Upper lobe of left lung (tissue), 6 donors: ENCODE measurements at regions not wholly inside any gene's neighbourhood (a gene's known extent, or its start where the extent isn't known, plus 50 kb on each side); places are given as distances from the start of the nearest gene placed in this dataset.
A peak's percentile ranks its signal among the peaks of the same experiment; 100 is the strongest.

Source experiments
- ATAC-seq, 2 donors: fragments of 200-7000 bp; cut with Tn5 transposase; one replicate each; pipeline ENCODE4 v1.9.1; 2022; ENCODE audit warnings: mild to moderate bottlenecking in 2 of 2, moderate library complexity in 2 of 2; ENCODE audit not compliant: low FRiP score in 2 of 2
- DNase-seq, 2 donors: peaks; one replicate each; pipeline ENCODE4 v3.0.0-alpha.2; 2019 to 2020
- H3K27ac ChIP-seq, 4 donors: fragments of 200-600 bp; sonication (generic); one replicate each; pipeline ENCODE4 v1.5.1; 2016 to 2019
- H3K27me3 ChIP-seq, 4 donors: fragments of 200-600 bp; sonication (generic); one replicate each; pipeline ENCODE4 v1.5.1; 2017 to 2019
- H3K36me3 ChIP-seq, 4 donors: fragments of 200-600 bp; sonication (generic); one replicate each; pipeline ENCODE4 v1.5.1; 2016 to 2019
- H3K4me1 ChIP-seq, 4 donors: fragments of 200-600 bp; sonication (generic); one replicate each; pipeline ENCODE4 v1.5.1; 2018 to 2019
- H3K4me3 ChIP-seq, 4 donors: fragments of 200-600 bp; sonication (generic); one replicate each; pipeline ENCODE4 v1.5.1; 2017 to 2019; ENCODE audit warnings: mild to moderate bottlenecking in 2 of 4, moderate library complexity in 1 of 4
- H3K9me3 ChIP-seq, 4 donors: fragments of 200-600 bp; sonication (generic); one replicate each; pipeline ENCODE4 v1.5.1; 2018 to 2019
- CTCF ChIP-seq, 6 experiments: fragments of 450-650 bp in 4 of 6; fragments of 200-600 bp in 2 of 6; sonication (generic) in 2 of 6; IDR thresholded peaks; one replicate each; pipeline ENCODE4 v1.5.1; 2016 to 2019; ENCODE audit warnings: antibody characterized with exemption in 6 of 6
- EP300 ChIP-seq, 4 donors: sonication (generic); formaldehyde crosslinking; IDR thresholded peaks; one replicate each; pipeline ENCODE4 v1.5.1; 2017; ENCODE audit warnings: antibody characterized with exemption in 4 of 4, control low read depth in 2 of 4
- POLR2A ChIP-seq, 4 donors: fragments of 450-650 bp; IDR thresholded peaks; one replicate each; pipeline ENCODE4 v1.5.1; 2016 to 2017; ENCODE audit warnings: antibody characterized with exemption in 4 of 4, mild to moderate bottlenecking in 2 of 4
- POLR2AphosphoS5 ChIP-seq, 2 donors: sonication (generic); formaldehyde crosslinking; IDR thresholded peaks; one replicate each; pipeline ENCODE4 v1.5.1; 2017; ENCODE audit warnings: antibody characterized with exemption in 2 of 2
- WGBS, 2 donors: methylation state at CpG; one replicate each; pipeline ENCODE4 v1.1.5; 2017 to 2018; 5-methylcytosine and 5-hydroxymethylcytosine counted together
- donor health status: DM: no; HTN: no; CAD: no; lungs with moderate emphysema.
- donor health status: DM: no; HTN: yes; CAD: no; lungs with severe emphysema.

GRCh38 chr9:109875495-109876129 is 95.6 kb downstream of the PALM2AKAP2 start:
- ATAC-seq (no peak), DNase-seq (no peak)
- WGBS, 2 donors = 50 to 69% methylated on average over 2 to 4 of the region's 4 CpGs
- no peak overlapping the region for H3K27ac ChIP-seq
- H3K36me3 ChIP-seq = no peaks in the 10 kb centered on the region
- no peaks in the 10 kb centered on the region for H3K27me3 ChIP-seq
- no peaks in the 10 kb centered on the region for H3K9me3 ChIP-seq
- H3K4me1 ChIP-seq = no peaks in the 10 kb centered on the region
- H3K4me3 ChIP-seq = no peak overlapping the region
- no peak for TF ChIP-seq POLR2AphosphoS5 (IDR thresholded peaks at IDR 0.05)

- 71 to 74% methylated on average over 10 of the region's 10 CpGs for WGBS, 2 donors
- no peaks in the 10 kb centered on the region for H3K27me3 ChIP-seq
- H3K4me3 ChIP-seq = no peak overlapping the region
- no peaks in the 10 kb centered on the region for H3K36me3 ChIP-seq
- DNase-seq = no peak
- peak in 1 of 2 donors; percentile 54 for ATAC-seq
- no peaks in the 10 kb centered on the region for H3K9me3 ChIP-seq
- H3K27ac ChIP-seq = no peak overlapping the region
- TF ChIP-seq CTCF (IDR thresholded peaks at IDR 0.05) (peak; percentile 13 to 68 (median 54)), POLR2AphosphoS5 (IDR thresholded peaks at IDR 0.05) (no peak)
- H3K4me1 ChIP-seq = no peaks in the 10 kb centered on the region
Measured at GRCh38 chr9:109880276-109881169, 100.5 kb downstream of the PALM2AKAP2 start.

GRCh38 chr9:109883623-109884022 is 103.6 kb downstream of the PALM2AKAP2 start:
- ATAC-seq (no peak), DNase-seq (no peak)
- Histone ChIP-seq H3K27me3 (no peaks in the 10 kb centered on the region), H3K4me3 (no peak overlapping the region), H3K4me1 (peaks cover 14 to 18% (median 17%) of the 10 kb centered on the region in 4 donors), H3K36me3 (no peaks in the 10 kb centered on the region), H3K27ac (no peak overlapping the region), H3K9me3 (no peaks in the 10 kb centered on the region)
- TF ChIP-seq POLR2A (IDR thresholded peaks at IDR 0.05) = no peak
- no peak for TF ChIP-seq EP300 (IDR thresholded peaks at IDR 0.05)
- TF ChIP-seq POLR2AphosphoS5 (IDR thresholded peaks at IDR 0.05) = no peak
- TF ChIP-seq CTCF (IDR thresholded peaks at IDR 0.05) = no peak
- WGBS, 2 donors = 91 to 100% methylated on average over 3 of the region's 3 CpGs

- WGBS, 2 donors = 51 to 59% methylated on average over 6 of the region's 6 CpGs
- H3K4me3 ChIP-seq = no peak overlapping the region
- no peak for TF ChIP-seq CTCF (IDR thresholded peaks at IDR 0.05)
- TF ChIP-seq EP300 (IDR thresholded peaks at IDR 0.05) = no peak
- TF ChIP-seq POLR2A (IDR thresholded peaks at IDR 0.05) = no peak
- no peak for TF ChIP-seq POLR2AphosphoS5 (IDR thresholded peaks at IDR 0.05)
- DNase-seq = no peak
- no peaks in the 10 kb centered on the region for H3K36me3 ChIP-seq
- no peak overlapping the region for H3K27ac ChIP-seq
- H3K9me3 ChIP-seq = no peaks in the 10 kb centered on the region
- no peak for ATAC-seq
- H3K4me1 ChIP-seq = peaks cover 17 to 22% (median 18%) of the 10 kb centered on the region in 4 donors
- no peaks in the 10 kb centered on the region for H3K27me3 ChIP-seq
Measured at GRCh38 chr9:109886041-109886440, 106.0 kb downstream of the PALM2AKAP2 start.

- 41 to 44% methylated on average over 3 of the region's 3 CpGs for WGBS, 2 donors
- no peaks in the 10 kb centered on the region for H3K9me3 ChIP-seq
- H3K27me3 ChIP-seq = no peaks in the 10 kb centered on the region
- no peak for ATAC-seq
- H3K27ac ChIP-seq = no peak overlapping the region
- H3K4me1 ChIP-seq = peaks cover 17 to 22% (median 18%) of the 10 kb centered on the region in 4 donors
- H3K36me3 ChIP-seq = no peaks in the 10 kb centered on the region
- no peak for DNase-seq
- H3K4me3 ChIP-seq = no peak overlapping the region
- TF ChIP-seq CTCF (IDR thresholded peaks at IDR 0.05) (no peak), POLR2A (IDR thresholded peaks at IDR 0.05) (no peak), POLR2AphosphoS5 (IDR thresholded peaks at IDR 0.05) (no peak), EP300 (IDR thresholded peaks at IDR 0.05) (no peak)
Measured at GRCh38 chr9:109886617-109887016, 106.6 kb downstream of the PALM2AKAP2 start.
